PC-3 (cell line): ENCODE measurements at regions not wholly inside any gene's neighbourhood (a gene's known extent, or its start where the extent isn't known, plus 50 kb on each side); places are given as distances from the start of the nearest gene placed in this dataset.

Source experiments
- ATAC-seq: fragments of 200-7000 bp; cut with Tn5 transposase; 2 replicates; pipeline ENCODE4 v1.9.1; 2020; ENCODE audit warnings: mild to moderate bottlenecking, moderate library complexity
- BruUV-seq: library from RNA; stranded (reverse); fragments of 400-500 nt; replicated peaks from 2 replicates; lab custom pipeline; 2021; lab: Mats Ljungman, UMichigan
- CTCF ChIA-PET: fragments of 300-600 bp; sonication (Branson Sonifier 250); formaldehyde crosslinking; loops from one replicate; lab custom pipeline; 2022; ENCODE audit warnings: antibody characterized with exemption; lab: Charles Lee
- POLR2A ChIA-PET: fragments of 300-600 bp; sonication (Branson Sonifier 250); formaldehyde crosslinking; loops from one replicate; lab custom pipeline; 2022; ENCODE audit warnings: antibody characterized with exemption; ENCODE audit not compliant: unreplicated experiment; lab: Charles Lee
- DNase-seq: peaks from one replicate; pipeline ENCODE4 v3.0.0-alpha.2; 2015
- H2AFZ ChIP-seq: fragments of 300-600 bp; sonication (generic); 2 replicates; pipeline ENCODE4 v1.6.0; 2016; ENCODE audit warnings: antibody characterized with exemption, low read length
- H3F3A ChIP-seq: fragments of 300-600 bp; sonication (generic); one replicate; pipeline ENCODE4 v1.6.0; 2017; ENCODE audit warnings: antibody characterized with exemption, low read length, control low read depth, mild to moderate bottlenecking; ENCODE audit not compliant: unreplicated experiment
- H3K27ac ChIP-seq: fragments of 300-600 bp; sonication (generic); 2 replicates; pipeline ENCODE4 v1.5.1; 2016; ENCODE audit warnings: mild to moderate bottlenecking, low read length
- H3K27me3 ChIP-seq: fragments of 300-600 bp; sonication (generic); 2 replicates; pipeline ENCODE4 v1.6.1; 2016; ENCODE audit warnings: low read length, mixed read lengths
- H3K36me3 ChIP-seq: fragments of 300-600 bp; sonication (generic); 2 replicates; pipeline ENCODE4 v1.6.1; 2016; ENCODE audit warnings: low read depth, mixed run types, low read length, mixed read lengths
- H3K4me1 ChIP-seq: fragments of 300-600 bp; sonication (generic); 2 replicates; pipeline ENCODE4 v1.5.1; 2016; ENCODE audit warnings: low read length; ENCODE audit not compliant: insufficient read depth
- H3K4me2 ChIP-seq: fragments of 300-600 bp; sonication (generic); 2 replicates; pipeline ENCODE4 v1.6.0; 2016; ENCODE audit warnings: low read length
- H3K4me3 ChIP-seq: fragments of 300-600 bp; sonication (generic); 2 replicates; pipeline ENCODE4 v1.5.1; 2016; ENCODE audit warnings: mild to moderate bottlenecking, low read length, mixed read lengths
- H3K79me2 ChIP-seq: fragments of 300-600 bp; sonication (generic); 2 replicates; pipeline ENCODE4 v1.6.1; 2017; ENCODE audit warnings: low read length, mixed read lengths
- H3K9ac ChIP-seq: fragments of 300-600 bp; sonication (generic); 2 replicates; pipeline ENCODE4 v1.6.0; 2016; ENCODE audit warnings: mild to moderate bottlenecking, low read length
- H3K9me2 ChIP-seq: fragments of 300-600 bp; sonication (generic); replicated peaks from 2 replicates; pipeline ENCODE4 v1.6.1; 2016; ENCODE audit warnings: mixed run types, low read length, mixed read lengths
- H3K9me3 ChIP-seq: fragments of 300-600 bp; sonication (generic); 2 replicates; pipeline ENCODE4 v1.6.1; 2016; ENCODE audit warnings: low read length, mixed read lengths
- H4K20me1 ChIP-seq: fragments of 300-600 bp; sonication (generic); 2 replicates; pipeline ENCODE4 v1.6.1; 2016; ENCODE audit warnings: low read length, mixed read lengths
- CTCF ChIP-seq: fragments of 300-600 bp; sonication (generic); conservative IDR thresholded peaks from 2 replicates; pipeline ENCODE4 v1.5.1; 2017; ENCODE audit warnings: antibody characterized with exemption, low read depth, mild to moderate bottlenecking, low read length
- EZH2 ChIP-seq: fragments of 300-600 bp; sonication (generic); IDR thresholded peaks from one replicate; pipeline ENCODE4 v1.6.1; 2017; ENCODE audit warnings: antibody characterized with exemption, mild to moderate bottlenecking, low read length; ENCODE audit not compliant: unreplicated experiment
- EZH2phosphoT487 ChIP-seq: fragments of 300-600 bp; sonication (generic); IDR thresholded peaks from 2 replicates; pipeline ENCODE4 v1.6.1; 2018; ENCODE audit warnings: mild to moderate bottlenecking, antibody characterized with exemption, low read length, borderline replicate concordance
- intact Hi-C: fragments of 100-400 bp; cut with micrococcal nuclease; formaldehyde crosslinking; loops from 2 replicates; pipeline ENCODE4 v1.9.0; 2023

- intact Hi-C loops: no loop called here
- H3K36me3 ChIP-seq: no peaks in the 10 kb centered on the region
- no peak overlapping the region for H3K4me2 ChIP-seq
- ChIA-PET CTCF (no interaction called here), POLR2A (no interaction called here)
- H3F3A ChIP-seq: no peaks in the 10 kb centered on the region
- H3K27ac ChIP-seq: no peak overlapping the region
- no peaks in the 10 kb centered on the region for H3K27me3 ChIP-seq
- H3K4me3 ChIP-seq: no peak overlapping the region
- H3K9ac ChIP-seq: no peak overlapping the region
- H4K20me1 ChIP-seq: no peaks in the 10 kb centered on the region
- no peaks in the 10 kb centered on the region for H3K4me1 ChIP-seq
- no peak overlapping the region for H2AFZ ChIP-seq
- ATAC-seq (no peak), DNase-seq (no peak)
- no peaks in the 10 kb centered on the region for H3K79me2 ChIP-seq
- no peaks in the 10 kb centered on the region for H3K9me2 ChIP-seq
- no peak for TF ChIP-seq CTCF
- no peak for TF ChIP-seq EZH2phosphoT487
- no TSS peak for BruUV-seq
- H3K9me3 ChIP-seq: no peaks in the 10 kb centered on the region
Measured at GRCh38 chr7:46678421-46678820, 757.3 kb upstream of the IGFBP3 start.

GRCh38 chr7:46675456-46675855 lies 754.4 kb upstream of the IGFBP3 start:
- Histone ChIP-seq H3K4me1 (no peaks in the 10 kb centered on the region), H3K27me3 (no peaks in the 10 kb centered on the region), H3K9ac (no peak overlapping the region), H3F3A (no peaks in the 10 kb centered on the region), H3K4me2 (no peak overlapping the region), H3K9me2 (no peaks in the 10 kb centered on the region), H3K79me2 (no peaks in the 10 kb centered on the region), H3K4me3 (no peak overlapping the region), H2AFZ (no peak overlapping the region), H3K36me3 (no peaks in the 10 kb centered on the region), H3K27ac (no peak overlapping the region), H3K9me3 (no peaks in the 10 kb centered on the region), H4K20me1 (no peaks in the 10 kb centered on the region)
- ATAC-seq (no peak), DNase-seq (no peak)
- ChIA-PET POLR2A (no interaction called here), CTCF (no interaction called here)
- no peak for TF ChIP-seq EZH2phosphoT487
- no peak for TF ChIP-seq CTCF
- no peak for TF ChIP-seq EZH2
- intact Hi-C loops: no loop called here
- no TSS peak for BruUV-seq

- POLR2A ChIA-PET: no interaction called here
Measured at GRCh38 chr7:46672861-46673260, 751.8 kb upstream of the IGFBP3 start.

More at GRCh38 chr7:46672861-46673260, 751.8 kb upstream of the IGFBP3 start:
- Histone ChIP-seq H3K9ac (no peak overlapping the region), H3K27me3 (no peaks in the 10 kb centered on the region), H4K20me1 (no peaks in the 10 kb centered on the region), H3K36me3 (no peaks in the 10 kb centered on the region), H3K4me2 (no peak overlapping the region), H3F3A (no peaks in the 10 kb centered on the region), H3K9me3 (no peaks in the 10 kb centered on the region), H3K4me1 (no peaks in the 10 kb centered on the region), H3K79me2 (no peaks in the 10 kb centered on the region), H3K9me2 (no peaks in the 10 kb centered on the region), H2AFZ (no peak overlapping the region), H3K27ac (no peak overlapping the region), H3K4me3 (no peak overlapping the region)
- no peak for ATAC-seq
- no peak for DNase-seq
- CTCF ChIA-PET: no interaction called here
- BruUV-seq: no TSS peak
- intact Hi-C loops: loop anchor here (1.0 kb wide), 1 partner anchor 35 kb away; no protein-coding TSS in a partner anchor
- no peak for TF ChIP-seq EZH2
